IPS-NIHi11 (cell line): ENCODE measurements at regions not wholly inside any gene's neighbourhood (a gene's known extent, or its start where the extent isn't known, plus 50 kb on each side); places are given as distances from the start of the nearest gene placed in this dataset.
A peak's percentile ranks its signal among the peaks of the same experiment; 100 is the strongest.
"Not testable (repeated sequence)": the region's sequence is repeated elsewhere in the genome, so short reads cannot be mapped to it uniquely, and the experiment has no call there.

Experiments used
- DNase-seq: peaks from one replicate; pipeline ENCODE4 v3.0.0; 2012; ENCODE audit warnings: mixed read lengths, low spot score

- DNase-seq: no peak
Observed at GRCh38 chrX:109172091-109172602, 309.7 kb downstream of the GUCY2F start.

- no peak for DNase-seq
Observed at GRCh38 chrX:109155161-109155560, 326.7 kb downstream of the GUCY2F start.

DNA sequence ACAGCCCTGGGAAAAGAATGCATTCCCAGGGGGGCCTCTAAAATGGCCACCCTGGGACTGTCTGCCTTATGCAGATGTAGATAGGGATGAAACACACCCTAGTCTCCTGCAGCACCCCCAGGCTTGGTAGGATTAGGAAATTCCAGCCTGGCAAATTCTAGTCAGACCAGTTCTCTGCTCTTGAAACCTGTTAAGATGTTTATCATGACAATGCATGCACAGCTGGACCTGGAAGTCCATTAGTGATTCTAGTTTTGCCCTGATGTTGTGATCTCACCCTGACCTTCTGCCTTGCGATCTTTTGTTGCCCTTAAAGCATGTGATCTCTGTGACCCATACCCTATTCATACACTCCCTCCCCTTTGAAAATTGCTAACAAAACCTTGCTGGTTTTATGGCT lies 337.7 kb downstream of the GUCY2F start:
- DNase-seq: not testable (repeated sequence)

- no peak for DNase-seq
Observed at GRCh38 chrX:109140463-109140862, 341.4 kb downstream of the GUCY2F start.

DNA sequence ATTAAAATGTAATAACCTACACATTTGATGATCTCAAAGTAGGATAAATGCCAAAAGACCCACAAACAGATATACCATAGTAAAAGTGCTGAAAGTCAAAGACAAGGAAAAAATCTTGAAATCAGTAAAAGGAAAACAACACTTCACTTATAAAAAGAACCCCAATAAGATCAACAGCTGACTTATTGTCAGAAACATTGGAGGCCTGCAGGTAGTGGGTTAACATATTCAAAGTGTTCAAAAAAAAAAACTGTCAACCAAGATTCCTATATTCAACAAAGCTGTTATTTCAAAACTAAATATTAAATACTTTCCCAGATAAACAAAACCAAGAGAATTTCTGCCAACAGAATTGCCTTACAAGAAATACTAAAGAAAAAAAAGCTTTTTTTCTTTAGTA lies 347.1 kb downstream of the GUCY2F start:
- no peak for DNase-seq

- no peak for DNase-seq
Observed at GRCh38 chrX:109125304-109125703, 356.6 kb downstream of the GUCY2F start.

DNA sequence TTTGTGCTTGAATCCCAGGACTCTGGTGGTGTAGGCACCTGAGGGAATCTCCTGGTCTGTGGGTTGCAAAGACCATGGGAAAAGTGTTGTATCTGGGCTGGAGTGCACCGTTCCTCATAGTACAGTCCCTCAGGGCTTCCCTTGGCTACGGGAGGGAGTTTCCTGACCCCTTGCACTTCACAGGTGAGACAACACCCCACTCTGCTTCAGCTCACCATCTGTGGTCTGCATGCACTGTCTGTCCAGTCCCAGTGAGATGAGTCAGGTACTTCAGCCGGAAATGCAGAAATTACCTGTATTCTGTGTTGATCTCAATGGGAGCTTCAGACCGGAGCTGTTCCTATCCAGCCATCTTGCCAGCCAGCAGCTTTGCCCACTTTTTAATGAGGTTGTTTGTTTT lies 353.0 kb upstream of the IRS4 start:
- DNase-seq: no peak

- no peak for DNase-seq
Observed at GRCh38 chrX:109077788-109078187, 341.4 kb upstream of the IRS4 start.

DNA sequence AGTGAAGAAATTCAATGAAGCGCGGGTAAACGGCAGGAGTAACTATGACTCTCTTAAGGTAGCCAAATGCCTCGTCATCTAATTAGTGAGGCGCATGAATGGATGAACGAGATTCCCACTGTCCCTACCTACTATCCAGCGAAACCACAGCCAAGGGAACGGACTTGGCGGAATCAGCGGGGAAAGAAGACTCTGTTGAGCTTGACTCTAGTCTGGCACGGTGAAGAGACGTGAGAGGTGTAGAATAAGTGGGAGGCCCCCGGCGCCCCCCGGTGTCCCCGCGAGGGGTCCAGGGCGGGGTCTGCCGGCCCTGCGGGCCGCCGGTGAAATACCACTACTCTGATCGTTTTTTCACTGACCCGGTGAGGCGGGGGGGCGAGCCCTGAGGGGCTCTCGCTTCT lies 317.8 kb upstream of the IRS4 start:
- DNase-seq: not testable (repeated sequence)

- DNase-seq: peak; percentile 17
Observed at GRCh38 chrX:109049903-109050302, 313.5 kb upstream of the IRS4 start.

- no peak for DNase-seq
Observed at GRCh38 chrX:109049416-109049815, 313.1 kb upstream of the IRS4 start.

DNA sequence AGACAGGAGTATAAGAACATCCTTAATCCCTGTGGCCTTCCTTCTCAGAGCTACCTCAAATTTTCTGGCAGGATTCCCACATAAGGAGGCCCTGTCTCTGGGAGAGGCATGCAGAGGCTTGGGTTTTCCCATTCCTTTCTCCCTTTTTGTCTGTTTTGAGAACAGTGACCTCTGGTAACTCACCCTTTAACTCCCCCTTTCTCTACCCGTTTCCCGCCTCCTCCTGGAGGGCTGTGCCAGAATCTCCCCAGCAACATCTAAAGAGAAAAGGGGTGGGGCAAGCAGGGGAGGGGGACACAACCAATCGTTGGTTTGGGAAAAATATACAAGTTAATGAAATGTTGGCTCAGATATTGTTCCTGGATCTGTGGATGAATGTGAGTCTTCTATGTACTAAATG lies 303.7 kb upstream of the IRS4 start:
- DNase-seq: peak; percentile 4

DNA sequence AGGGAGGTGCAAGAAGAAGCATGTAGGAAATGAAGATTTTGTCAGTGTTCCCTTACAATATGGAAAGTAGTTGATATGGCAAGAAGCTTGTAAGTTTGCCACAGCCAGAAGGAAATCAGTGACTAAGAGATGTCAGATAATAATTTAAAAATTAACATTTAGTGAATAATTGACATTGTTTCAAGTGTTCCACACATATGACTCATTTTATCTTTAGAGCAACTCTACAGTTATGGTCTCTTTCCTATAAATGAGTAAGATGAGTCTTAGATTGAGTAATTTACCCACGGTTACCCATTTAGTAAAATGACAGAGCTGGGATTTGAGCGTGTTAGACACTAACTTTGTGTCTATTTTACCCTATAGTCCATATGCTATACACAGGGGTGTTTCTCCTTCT lies 300.3 kb upstream of the IRS4 start:
- DNase-seq: no peak

DNA sequence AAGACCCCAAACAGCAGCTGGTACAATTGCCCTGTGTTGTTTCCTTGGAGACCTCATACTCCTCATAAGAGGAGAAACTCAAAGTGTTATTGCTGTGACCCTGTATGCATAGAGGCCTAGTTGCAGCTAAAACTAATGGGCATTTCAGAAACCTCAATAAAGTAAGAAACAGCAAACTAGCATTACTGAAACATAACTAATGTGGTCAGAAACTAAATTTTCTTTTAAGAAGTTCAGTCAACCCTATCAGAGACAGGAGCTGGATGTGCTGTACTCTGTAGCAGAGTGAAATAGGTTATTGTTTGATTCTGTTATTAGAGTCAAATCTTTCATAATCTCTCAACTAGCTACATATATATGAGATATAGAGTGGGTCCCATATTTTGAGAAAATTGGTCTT lies 257.5 kb upstream of the IRS4 start:
- no peak for DNase-seq

- DNase-seq: not testable (repeated sequence)
Observed at GRCh38 chrX:108972899-108973298, 236.5 kb upstream of the IRS4 start.

DNA sequence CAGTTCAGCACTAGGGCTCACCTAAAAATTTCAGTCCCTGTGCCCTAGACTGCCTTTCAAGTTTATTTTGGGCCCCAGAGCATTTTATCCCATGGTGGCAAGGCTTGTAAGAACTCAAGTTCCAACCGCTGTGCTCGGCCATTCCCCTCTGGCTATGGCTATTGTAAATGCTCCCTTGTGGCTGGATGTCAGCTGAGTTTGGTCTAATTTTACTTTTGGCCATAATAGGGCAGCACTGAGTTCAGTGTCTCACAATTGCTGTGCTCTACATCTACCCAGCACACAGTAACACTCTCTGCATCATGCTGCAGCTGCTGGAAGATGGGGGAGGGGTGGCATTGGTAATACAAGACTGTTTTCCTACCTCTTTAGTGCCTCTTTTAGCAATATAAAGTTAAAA lies 210.8 kb upstream of the IRS4 start:
- DNase-seq: no peak

DNA sequence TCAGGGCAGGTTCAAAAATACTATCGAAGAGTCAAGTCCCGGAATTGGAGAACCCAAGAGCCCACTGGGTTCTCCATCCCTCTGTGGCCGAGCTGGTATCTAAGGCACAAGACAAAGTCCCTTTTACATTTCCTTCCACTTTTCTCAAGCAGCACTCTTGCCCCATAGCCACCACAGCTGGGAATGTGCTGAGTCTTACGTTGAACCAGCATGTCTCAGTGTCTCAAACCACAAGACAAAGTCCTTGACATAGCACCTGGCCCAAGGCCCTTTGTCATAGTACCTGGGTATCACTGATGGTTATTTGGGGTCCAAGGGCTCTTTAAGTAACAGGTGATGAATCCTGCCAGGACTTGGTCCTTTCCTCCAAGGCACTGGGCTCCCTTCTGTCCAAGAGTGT lies 210.2 kb upstream of the IRS4 start:
- no peak for DNase-seq

GRCh38 chrX:108945883-108946523 lies 209.6 kb upstream of the IRS4 start:
- no peak for DNase-seq

DNA sequence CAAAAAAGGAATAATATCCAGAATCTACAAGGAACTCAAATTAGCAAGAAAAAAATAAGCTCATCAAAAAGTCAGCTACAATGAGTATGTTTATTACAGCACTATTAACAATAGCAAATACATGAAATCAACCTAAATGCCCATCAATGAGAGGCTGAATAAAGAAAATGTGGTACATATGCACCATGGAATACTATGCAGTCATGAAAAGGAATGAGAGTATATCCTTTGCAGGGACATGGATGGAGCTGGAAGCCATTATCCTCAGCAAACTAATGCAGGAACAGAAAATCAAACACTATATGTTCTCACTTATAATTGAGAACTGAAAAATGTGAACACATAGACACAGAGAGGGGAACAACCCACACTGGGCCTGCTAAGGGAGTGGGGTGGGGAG lies 178.4 kb upstream of the IRS4 start:
- DNase-seq: no peak

DNA sequence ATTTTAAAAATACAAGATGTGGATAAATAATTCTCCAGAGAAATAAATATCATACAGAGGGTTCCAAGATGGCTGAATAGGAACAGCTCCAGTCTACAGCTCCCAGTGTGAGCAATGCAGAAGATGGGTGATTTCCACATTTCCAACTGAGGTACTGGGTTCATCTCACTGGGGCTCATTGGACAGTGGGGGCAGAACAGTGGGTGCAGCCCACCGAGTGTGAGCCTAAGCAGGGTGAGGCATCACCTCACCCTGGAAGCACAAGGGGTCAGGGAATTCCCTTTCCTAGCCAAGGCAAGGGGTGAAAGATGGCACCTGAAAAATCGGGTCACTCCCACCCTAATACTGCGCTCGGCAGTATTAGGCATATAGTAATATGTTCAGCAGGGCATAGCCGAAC lies 167.5 kb upstream of the IRS4 start:
- not testable (repeated sequence) for DNase-seq

GRCh38 chrX:108900333-108900732 lies 164.0 kb upstream of the IRS4 start:
- no peak for DNase-seq

DNA sequence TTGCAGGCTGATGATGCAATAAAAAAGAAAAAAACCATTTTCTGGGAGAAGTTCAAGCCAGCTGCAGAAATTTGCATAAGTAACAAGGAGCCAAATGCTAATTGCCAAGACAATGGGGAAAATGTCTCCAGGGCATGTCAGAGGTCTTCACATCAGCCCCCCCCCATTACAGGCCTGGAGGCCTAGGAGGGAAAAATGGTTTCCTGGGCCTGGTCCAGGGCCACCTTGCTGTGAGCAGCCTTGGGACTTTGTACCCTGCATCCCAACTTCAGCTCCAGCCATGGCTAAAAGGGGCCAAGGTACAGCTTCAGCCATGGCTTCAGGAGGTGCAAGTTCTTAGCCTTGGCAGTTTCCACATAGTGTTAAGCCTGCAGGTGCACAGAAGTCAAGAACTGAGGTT lies 160.0 kb upstream of the IRS4 start:
- DNase-seq: not testable (repeated sequence)

- DNase-seq: no peak
Observed at GRCh38 chrX:108892501-108892900, 156.1 kb upstream of the IRS4 start.

- DNase-seq: no peak
Observed at GRCh38 chrX:108875548-108875947, 139.2 kb upstream of the IRS4 start.
